ENCODE measurements at regions not wholly inside any gene's neighbourhood (a gene's known extent, or its start where the extent isn't known, plus 50 kb on each side); places are given as distances from the start of the nearest gene placed in this dataset.

- H3K27ac ChIP-seq = no peak overlapping the region
- no peak for TF ChIP-seq CTCF (IDR thresholded peaks at IDR 0.05; ENCODE audit: low read depth, low read length)
- H3K27me3 ChIP-seq (ENCODE audit: insufficient read depth, low read depth, severe bottlenecking) = no peaks in the 10 kb centered on the region
- H3K4me3 ChIP-seq (ENCODE audit: low read depth, low read length) = no peak overlapping the region
- H3K36me3 ChIP-seq = no peaks in the 10 kb centered on the region
- DNase-seq = no peak
- H3K9me3 ChIP-seq (ENCODE audit: severe bottlenecking) = peaks cover 3% of the 10 kb centered on the region
These were observed 1447.4 kb upstream of the TMEM132C start for GRCh38 chr12:126819554-126819953.

- DNase-seq = no peak
- Histone ChIP-seq H3K27ac (no peak overlapping the region), H3K4me3 (ENCODE audit: low read depth, low read length) (no peak overlapping the region), H3K27me3 (ENCODE audit: insufficient read depth, low read depth, severe bottlenecking) (no peaks in the 10 kb centered on the region), H3K36me3 (no peaks in the 10 kb centered on the region), H3K9me3 (ENCODE audit: severe bottlenecking) (peaks cover 2% of the 10 kb centered on the region)
- TF ChIP-seq CTCF (IDR thresholded peaks at IDR 0.05; ENCODE audit: low read depth, low read length) = no peak
These were observed 1435.9 kb upstream of the TMEM132C start for GRCh38 chr12:126830778-126831680.

GRCh38 chr12:126837697-126838096, 1429.3 kb upstream of the TMEM132C start:
- H3K4me3 ChIP-seq (ENCODE audit: low read depth, low read length) = no peak overlapping the region
- no peak overlapping the region for H3K27ac ChIP-seq
- no peak for TF ChIP-seq CTCF (IDR thresholded peaks at IDR 0.05; ENCODE audit: low read depth, low read length)
- no peak for DNase-seq
- no peaks in the 10 kb centered on the region for H3K36me3 ChIP-seq
- H3K27me3 ChIP-seq (ENCODE audit: insufficient read depth, low read depth, severe bottlenecking) = no peaks in the 10 kb centered on the region
- peaks cover 10% of the 10 kb centered on the region for H3K9me3 ChIP-seq (ENCODE audit: severe bottlenecking)

- Histone ChIP-seq H3K9me3 (ENCODE audit: severe bottlenecking) (no peaks in the 10 kb centered on the region), H3K36me3 (no peaks in the 10 kb centered on the region), H3K27ac (no peak overlapping the region), H3K4me3 (ENCODE audit: low read depth, low read length) (no peak overlapping the region), H3K27me3 (ENCODE audit: insufficient read depth, low read depth, severe bottlenecking) (no peaks in the 10 kb centered on the region)
- DNase-seq = no peak
- no peak for TF ChIP-seq CTCF (IDR thresholded peaks at IDR 0.05; ENCODE audit: low read depth, low read length)
These were observed 1422.9 kb upstream of the TMEM132C start for GRCh38 chr12:126843915-126844669.

GRCh38 chr12:126847005-126847629, 1419.9 kb upstream of the TMEM132C start:
- no peak for TF ChIP-seq CTCF (IDR thresholded peaks at IDR 0.05; ENCODE audit: low read depth, low read length)
- DNase-seq = no peak
- Histone ChIP-seq H3K9me3 (ENCODE audit: severe bottlenecking) (no peaks in the 10 kb centered on the region), H3K4me3 (ENCODE audit: low read depth, low read length) (no peak overlapping the region), H3K36me3 (no peaks in the 10 kb centered on the region), H3K27ac (no peak overlapping the region), H3K27me3 (ENCODE audit: insufficient read depth, low read depth, severe bottlenecking) (no peaks in the 10 kb centered on the region)
